ENCODE measurements at regions not wholly inside any gene's neighbourhood (a gene's known extent, or its start where the extent isn't known, plus 50 kb on each side); places are given as distances from the start of the nearest gene placed in this dataset.

GRCh38 chr6:170177772-170178560, 112.9 kb downstream of the DLL1 start:
- TF ChIP-seq CTCF (conservative IDR thresholded peaks at IDR 0.05; ENCODE audit: control insufficient read depth, insufficient read depth, low read depth, low read length), result no peak
- H3K4me3 ChIP-seq (ENCODE audit: control insufficient read depth, low read depth, low read length), result no peak overlapping the region
- no peak for DNase-seq (ENCODE audit: low read depth)

DNA sequence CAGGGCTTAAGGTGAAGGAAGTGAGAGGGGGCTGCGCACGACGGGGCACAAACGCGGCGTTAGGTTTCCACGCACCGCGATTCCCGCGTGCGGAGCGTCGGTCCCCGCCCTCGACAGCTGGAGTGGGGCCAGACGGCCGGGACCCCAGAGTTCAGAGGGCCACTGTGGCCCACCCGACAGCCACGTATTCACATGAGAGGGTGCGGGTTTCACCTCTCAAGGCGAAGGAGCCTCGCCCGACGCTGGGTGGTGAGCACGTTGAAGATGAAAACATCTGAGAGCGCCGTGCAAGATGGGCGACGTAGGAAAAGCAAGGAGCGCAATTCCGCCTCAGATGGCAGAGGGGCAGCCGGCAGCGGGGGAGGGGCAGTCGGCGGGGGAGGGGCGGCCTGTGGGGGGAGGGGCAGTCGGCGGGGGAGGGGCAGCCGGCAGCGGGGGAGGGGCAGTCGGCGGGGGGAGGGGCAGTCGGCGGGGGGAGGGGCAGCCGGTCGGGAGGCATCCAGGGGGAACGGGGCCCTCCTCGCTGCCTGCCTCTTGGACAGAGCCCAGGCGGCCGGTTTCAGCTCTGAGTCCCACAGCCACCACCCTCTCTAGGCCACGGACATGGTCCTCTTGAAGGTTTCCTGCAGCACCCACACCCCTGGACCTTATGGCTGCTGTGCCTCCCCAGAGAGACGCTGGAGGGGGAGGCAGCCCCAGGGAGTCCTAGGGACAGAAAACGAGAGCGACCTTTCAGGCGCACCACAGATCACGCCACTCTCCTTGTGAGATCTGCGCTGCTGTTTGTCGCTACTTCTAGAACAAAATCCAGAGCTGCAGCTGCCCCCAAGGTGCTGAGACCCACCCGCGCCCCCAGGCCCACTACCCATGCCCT, 113.7 kb downstream of the DLL1 start:
- no peak for DNase-seq (ENCODE audit: low read depth)
- TF ChIP-seq CTCF (conservative IDR thresholded peaks at IDR 0.05; ENCODE audit: control insufficient read depth, insufficient read depth, low read depth, low read length), result no peak
- no peak overlapping the region for H3K4me3 ChIP-seq (ENCODE audit: control insufficient read depth, low read depth, low read length)

- peak; percentile 21 for DNase-seq (ENCODE audit: low read depth)
- no peak overlapping the region for H3K4me3 ChIP-seq (ENCODE audit: control insufficient read depth, low read depth, low read length)
- no peak for TF ChIP-seq CTCF (conservative IDR thresholded peaks at IDR 0.05; ENCODE audit: control insufficient read depth, insufficient read depth, low read depth, low read length)
Measured at GRCh38 chr6:170176136-170176897, 114.6 kb downstream of the DLL1 start.

GRCh38 chr6:170175644-170176135, 115.2 kb downstream of the DLL1 start:
- DNase-seq (ENCODE audit: low read depth), result no peak
- no peak overlapping the region for H3K4me3 ChIP-seq (ENCODE audit: control insufficient read depth, low read depth, low read length)
- TF ChIP-seq CTCF (conservative IDR thresholded peaks at IDR 0.05; ENCODE audit: control insufficient read depth, insufficient read depth, low read depth, low read length), result no peak

DNA sequence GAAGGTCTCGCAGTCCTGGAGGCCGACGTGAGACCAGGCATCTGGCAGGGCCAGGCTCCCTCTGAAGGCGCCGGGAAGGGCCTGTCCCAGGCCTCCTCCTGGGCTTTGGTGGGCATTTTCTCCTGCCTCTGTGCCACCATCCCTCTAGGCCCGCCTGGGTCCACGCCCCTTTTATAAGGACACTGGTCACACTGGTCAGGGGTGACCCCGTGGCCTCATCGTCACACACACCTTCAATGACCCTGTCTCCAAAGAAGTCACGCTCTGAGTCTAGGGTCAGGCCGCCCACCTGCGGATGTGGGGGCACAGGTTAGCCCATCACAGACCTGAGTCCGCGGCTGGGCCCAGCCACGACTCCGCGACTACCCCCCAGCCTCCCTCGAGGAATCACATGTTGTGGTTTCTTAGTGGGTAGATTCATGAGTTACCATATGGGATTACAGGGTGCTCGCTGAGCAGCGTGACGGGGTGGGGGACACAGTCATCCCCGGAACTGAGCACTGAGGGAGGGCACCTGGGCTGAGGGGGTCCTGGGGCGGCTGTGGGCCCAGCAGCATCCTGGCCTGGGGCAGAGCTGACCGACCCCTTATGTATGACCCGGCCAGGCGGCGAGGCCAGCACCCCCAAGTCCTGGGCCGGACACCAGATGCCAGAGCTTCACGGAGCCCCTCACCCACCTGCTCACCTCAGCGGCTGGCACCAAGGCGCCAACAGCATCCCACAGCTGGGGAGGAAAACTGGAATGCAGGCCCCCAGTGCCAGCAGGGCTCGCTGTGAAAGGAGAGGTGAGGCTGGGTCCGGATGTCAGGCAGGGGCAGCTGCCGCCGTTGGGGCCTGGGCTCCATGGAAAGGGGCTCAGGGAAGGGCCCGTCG, 115.9 kb downstream of the DLL1 start:
- no peak for DNase-seq (ENCODE audit: low read depth)
- no peak overlapping the region for H3K4me3 ChIP-seq (ENCODE audit: control insufficient read depth, low read depth, low read length)
- TF ChIP-seq CTCF (conservative IDR thresholded peaks at IDR 0.05; ENCODE audit: control insufficient read depth, insufficient read depth, low read depth, low read length), result no peak

Measured in fibroblast of mammary gland (primary cell).